ENCODE measurements at regions not wholly inside any gene's neighbourhood (a gene's known extent, or its start where the extent isn't known, plus 50 kb on each side); places are given as distances from the start of the nearest gene placed in this dataset.
"Not testable (repeated sequence)": the region's sequence is repeated elsewhere in the genome, so short reads cannot be mapped to it uniquely, and the experiment has no call there.

DNA sequence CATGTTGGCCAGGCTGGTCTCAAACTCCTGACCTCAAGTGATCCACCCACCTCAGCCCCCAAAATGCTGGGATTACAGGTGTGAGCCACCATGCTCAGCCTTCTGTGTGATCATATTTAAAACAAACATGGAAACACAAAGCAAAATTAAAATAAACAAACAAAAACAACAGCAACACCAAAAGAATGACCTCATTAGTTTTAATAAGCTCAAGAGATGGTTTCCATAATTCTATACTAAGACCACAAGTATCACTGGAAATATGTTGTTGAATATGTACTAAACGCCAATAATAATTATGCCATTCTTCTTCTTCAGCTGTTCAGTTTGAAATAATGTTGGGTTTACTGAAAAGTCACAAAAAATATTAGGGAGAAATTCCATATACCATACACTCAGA, 526.4 kb downstream of the LRRIQ3 start:
- no peaks in the 10 kb centered on the region for H3K36me3 ChIP-seq
- no peaks in the 10 kb centered on the region for H3K9me3 ChIP-seq
- TF ChIP-seq, protein P1, sequence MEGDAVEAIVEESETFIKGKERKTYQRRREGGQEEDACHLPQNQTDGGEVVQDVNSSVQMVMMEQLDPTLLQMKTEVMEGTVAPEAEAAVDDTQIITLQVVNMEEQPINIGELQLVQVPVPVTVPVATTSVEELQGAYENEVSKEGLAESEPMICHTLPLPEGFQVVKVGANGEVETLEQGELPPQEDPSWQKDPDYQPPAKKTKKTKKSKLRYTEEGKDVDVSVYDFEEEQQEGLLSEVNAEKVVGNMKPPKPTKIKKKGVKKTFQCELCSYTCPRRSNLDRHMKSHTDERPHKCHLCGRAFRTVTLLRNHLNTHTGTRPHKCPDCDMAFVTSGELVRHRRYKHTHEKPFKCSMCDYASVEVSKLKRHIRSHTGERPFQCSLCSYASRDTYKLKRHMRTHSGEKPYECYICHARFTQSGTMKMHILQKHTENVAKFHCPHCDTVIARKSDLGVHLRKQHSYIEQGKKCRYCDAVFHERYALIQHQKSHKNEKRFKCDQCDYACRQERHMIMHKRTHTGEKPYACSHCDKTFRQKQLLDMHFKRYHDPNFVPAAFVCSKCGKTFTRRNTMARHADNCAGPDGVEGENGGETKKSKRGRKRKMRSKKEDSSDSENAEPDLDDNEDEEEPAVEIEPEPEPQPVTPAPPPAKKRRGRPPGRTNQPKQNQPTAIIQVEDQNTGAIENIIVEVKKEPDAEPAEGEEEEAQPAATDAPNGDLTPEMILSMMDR (IDR thresholded peaks at IDR 0.05; ENCODE audit: low read depth, low read length), result no peak
- DNase-seq, result no peak
- no peak overlapping the region for H3K4me3 ChIP-seq (ENCODE audit: low read depth, low read length)
- no peaks in the 10 kb centered on the region for H3K27me3 ChIP-seq
- H3K4me1 ChIP-seq, result no peaks in the 10 kb centered on the region

DNA sequence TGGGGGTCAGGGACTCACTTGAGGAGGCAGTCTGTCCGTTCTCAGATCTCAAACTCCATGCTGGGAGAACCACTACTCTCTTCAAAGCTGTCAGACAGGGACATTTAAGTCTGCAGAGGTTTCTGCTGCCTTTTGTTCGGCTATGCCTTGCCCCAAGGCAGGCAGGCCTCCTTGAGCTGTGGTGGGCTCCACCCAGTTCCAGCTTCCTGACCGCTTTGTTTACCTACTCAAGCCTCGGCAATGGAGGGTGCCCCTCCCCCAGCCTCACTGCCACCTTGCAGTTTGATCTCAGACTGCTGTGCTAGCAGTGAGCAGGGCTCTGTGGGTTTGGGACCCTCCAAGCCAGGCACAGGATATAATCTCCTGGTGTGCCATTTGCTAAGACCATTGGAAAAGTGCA, 530.0 kb downstream of the LRRIQ3 start:
- DNase-seq; H3K4me1 ChIP-seq; H3K4me3 ChIP-seq (ENCODE audit: low read depth, low read length); H3K9me3 ChIP-seq; H3K27me3 ChIP-seq; H3K36me3 ChIP-seq: not testable (repeated sequence)

DNA sequence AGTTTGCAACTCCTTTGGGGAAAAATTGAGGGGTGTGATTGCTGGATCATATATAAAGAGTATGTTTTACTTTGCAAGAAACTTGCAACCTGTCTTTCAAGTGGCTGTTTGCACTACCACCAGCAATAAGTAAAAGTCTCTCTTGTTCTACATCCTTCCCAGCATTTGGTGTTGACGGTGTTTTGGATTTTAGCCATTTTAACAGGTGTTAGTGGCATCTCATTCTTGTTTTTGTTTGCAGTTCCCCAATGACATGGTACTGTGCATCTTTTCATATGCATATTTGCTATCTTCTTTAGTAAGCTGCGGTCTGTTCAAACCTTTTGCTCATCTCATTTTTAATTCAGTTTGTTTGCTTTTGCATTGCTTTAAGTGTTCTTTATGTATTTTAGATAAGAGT, 535.5 kb downstream of the LRRIQ3 start:
- Histone ChIP-seq H3K36me3 (no peaks in the 10 kb centered on the region), H3K4me3 (ENCODE audit: low read depth, low read length) (no peak overlapping the region), H3K27me3 (no peaks in the 10 kb centered on the region), H3K9me3 (no peaks in the 10 kb centered on the region), H3K4me1 (no peaks in the 10 kb centered on the region)
- TF ChIP-seq, protein P1 (IDR thresholded peaks at IDR 0.05; ENCODE audit: low read depth, low read length), result no peak
- no peak for DNase-seq

DNA sequence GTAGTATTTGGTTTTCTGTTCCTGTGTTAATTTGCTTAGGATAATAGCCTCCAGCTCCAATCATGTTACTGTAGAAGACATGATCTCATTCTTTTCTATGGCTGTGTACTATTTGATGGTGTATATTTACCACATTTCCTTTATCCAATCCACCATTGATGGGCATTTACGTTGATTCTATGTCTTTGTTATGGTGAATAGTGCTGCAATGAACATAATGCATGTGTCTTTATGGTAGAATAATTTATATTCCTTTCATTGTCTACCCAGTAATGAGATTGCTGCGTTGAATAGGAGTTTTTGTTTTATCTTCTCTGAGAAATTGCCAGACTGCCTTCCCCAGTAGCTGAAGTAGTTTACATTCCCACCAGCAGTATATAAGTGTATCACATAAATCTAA, 538.8 kb downstream of the LRRIQ3 start:
- TF ChIP-seq, protein P1 (IDR thresholded peaks at IDR 0.05; ENCODE audit: low read depth, low read length), result no peak
- H3K4me1 ChIP-seq, result no peaks in the 10 kb centered on the region
- H3K4me3 ChIP-seq (ENCODE audit: low read depth, low read length), result no peak overlapping the region
- H3K27me3 ChIP-seq, result no peaks in the 10 kb centered on the region
- no peaks in the 10 kb centered on the region for H3K36me3 ChIP-seq
- H3K9me3 ChIP-seq, result no peaks in the 10 kb centered on the region
- DNase-seq, result no peak

DNA sequence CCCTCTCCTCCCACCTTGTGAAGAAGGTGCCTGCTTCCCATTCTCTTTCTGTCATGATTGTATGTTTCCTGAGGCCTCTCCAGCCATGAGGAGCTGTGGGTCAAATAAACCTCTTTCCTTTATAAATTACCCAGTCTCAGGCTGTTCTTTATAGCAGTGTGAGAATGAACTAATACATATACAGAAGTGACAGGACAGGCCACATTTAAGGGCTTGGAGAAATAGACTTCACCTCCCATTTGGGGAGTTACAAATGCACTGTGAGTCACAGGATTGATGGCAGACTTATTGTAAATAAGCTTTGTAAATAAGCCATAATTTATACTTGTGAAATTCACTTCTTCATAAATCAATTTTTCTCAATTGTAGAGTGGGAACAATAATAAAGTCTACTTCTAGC, 543.3 kb downstream of the LRRIQ3 start:
- no peak for DNase-seq
- Histone ChIP-seq H3K9me3 (no peaks in the 10 kb centered on the region), H3K27me3 (no peaks in the 10 kb centered on the region), H3K36me3 (no peaks in the 10 kb centered on the region), H3K4me1 (no peaks in the 10 kb centered on the region), H3K4me3 (ENCODE audit: low read depth, low read length) (no peak overlapping the region)
- TF ChIP-seq, protein P1 (IDR thresholded peaks at IDR 0.05; ENCODE audit: low read depth, low read length), result no peak

DNA sequence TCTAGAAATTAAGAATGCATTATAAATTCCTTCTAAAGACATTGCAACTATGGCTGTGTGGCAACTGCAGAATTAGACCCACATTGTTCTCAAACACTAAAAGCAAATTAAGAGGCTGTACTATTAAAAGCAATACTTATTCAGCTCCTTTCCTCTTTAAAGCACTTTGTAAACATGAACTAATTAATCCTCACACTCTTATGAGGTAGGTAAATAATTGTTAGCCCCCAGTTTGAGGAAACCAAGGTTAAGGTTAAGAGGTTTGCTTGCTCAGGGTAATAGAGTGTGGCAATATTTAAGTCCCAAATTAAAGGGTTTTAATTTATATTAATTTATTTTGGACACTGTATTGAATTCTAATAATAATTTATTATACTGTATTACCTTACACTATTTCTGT, 553.8 kb downstream of the LRRIQ3 start:
- TF ChIP-seq, protein P1 (IDR thresholded peaks at IDR 0.05; ENCODE audit: low read depth, low read length), result no peak
- Histone ChIP-seq H3K4me3 (ENCODE audit: low read depth, low read length) (no peak overlapping the region), H3K36me3 (no peaks in the 10 kb centered on the region), H3K27me3 (no peaks in the 10 kb centered on the region), H3K4me1 (no peaks in the 10 kb centered on the region), H3K9me3 (no peaks in the 10 kb centered on the region)
- DNase-seq, result no peak

DNA sequence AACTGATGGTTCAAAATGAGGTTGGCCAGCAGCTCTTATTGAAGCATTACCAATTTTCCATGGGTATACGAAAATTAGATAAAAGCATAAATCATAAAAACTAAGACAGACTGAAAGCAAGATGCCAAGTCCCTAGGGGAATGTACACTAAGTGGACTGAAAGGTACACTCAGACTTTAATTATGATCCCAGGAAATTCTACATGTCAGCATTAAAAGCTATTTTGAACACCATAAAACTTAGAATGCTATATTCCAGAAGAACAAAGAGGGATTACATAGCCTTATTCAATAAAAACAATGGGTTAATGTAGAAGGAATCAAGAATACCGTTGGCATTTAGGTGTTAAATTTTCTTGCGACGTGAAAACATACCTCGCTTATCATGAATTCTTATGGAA, 558.5 kb downstream of the LRRIQ3 start:
- H3K4me1 ChIP-seq, result no peaks in the 10 kb centered on the region
- no peak overlapping the region for H3K4me3 ChIP-seq (ENCODE audit: low read depth, low read length)
- H3K9me3 ChIP-seq, result no peaks in the 10 kb centered on the region
- DNase-seq, result no peak
- H3K36me3 ChIP-seq, result no peaks in the 10 kb centered on the region
- TF ChIP-seq, protein P1 (IDR thresholded peaks at IDR 0.05; ENCODE audit: low read depth, low read length), result no peak
- no peaks in the 10 kb centered on the region for H3K27me3 ChIP-seq
